ENCODE measurements at regions not wholly inside any gene's neighbourhood (a gene's known extent, or its start where the extent isn't known, plus 50 kb on each side); places are given as distances from the start of the nearest gene placed in this dataset.

DNA sequence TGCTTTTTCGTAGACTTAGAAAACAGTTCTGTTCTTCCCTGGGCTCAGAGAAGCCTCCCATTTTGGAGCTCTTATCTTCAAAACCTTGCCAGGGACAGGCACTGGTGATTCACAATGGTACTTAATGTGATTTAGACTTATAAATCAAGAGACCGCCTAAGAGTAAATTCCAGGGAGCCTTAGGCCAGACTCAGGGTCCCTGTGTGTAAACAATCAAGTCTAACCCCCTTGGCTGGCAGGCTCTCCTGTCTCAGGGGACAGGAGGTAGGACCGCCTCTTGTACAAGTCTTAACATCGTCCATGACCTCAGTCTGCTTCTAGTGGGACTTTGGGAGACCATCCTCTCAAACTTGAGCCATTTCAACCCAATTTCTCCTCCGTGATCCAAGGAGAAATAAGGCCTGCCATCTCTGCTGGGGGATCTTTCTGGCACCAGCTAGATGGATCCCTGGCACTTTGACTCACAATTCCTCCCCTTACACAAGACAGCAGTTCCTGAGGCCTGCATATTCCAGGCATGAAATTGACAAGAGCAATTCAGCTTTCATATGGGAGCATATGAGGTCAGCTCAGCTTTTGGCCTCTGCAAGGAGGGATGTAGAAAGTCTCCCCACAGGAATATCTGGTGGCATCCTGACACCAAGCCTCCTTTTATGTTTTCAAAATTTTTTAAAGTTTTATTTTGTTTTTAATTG is 487.0 kb downstream of the TNS1 start:
- no peak for DNase-seq

DNA sequence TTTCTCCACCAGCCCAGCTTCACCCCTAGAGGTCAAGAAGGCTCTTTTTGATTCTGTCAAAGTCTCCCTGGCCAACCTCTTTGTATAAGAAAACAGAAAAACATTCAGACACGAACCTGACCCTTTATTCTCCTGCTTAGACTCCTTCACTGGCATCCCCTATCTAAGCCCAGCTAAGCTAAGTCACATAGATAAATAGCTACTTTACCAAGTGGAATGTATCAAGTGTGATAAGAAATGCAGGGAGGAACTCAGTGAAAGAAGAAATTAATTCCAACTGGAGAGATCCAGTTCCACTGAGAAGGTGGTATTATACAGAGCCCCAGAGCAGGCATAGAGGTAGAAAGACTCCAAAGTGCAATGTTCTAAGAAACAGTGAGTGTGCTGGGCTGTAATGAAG is 489.5 kb downstream of the TNS1 start:
- DNase-seq, result no peak

DNA sequence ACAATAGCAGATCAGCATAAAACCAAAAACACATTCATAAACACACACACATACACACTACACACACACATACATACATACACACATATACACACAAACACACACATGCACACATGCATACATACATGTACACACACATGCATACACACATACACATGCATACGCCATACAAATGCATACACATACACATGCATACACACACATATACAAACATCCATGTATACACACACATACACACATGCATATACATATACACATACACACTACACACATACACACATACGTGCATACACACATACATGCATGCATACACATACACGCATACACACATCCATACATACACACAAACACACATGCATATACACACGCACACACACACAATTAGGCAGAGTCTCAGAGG is 490.1 kb downstream of the TNS1 start:
- no peak for DNase-seq

DNA sequence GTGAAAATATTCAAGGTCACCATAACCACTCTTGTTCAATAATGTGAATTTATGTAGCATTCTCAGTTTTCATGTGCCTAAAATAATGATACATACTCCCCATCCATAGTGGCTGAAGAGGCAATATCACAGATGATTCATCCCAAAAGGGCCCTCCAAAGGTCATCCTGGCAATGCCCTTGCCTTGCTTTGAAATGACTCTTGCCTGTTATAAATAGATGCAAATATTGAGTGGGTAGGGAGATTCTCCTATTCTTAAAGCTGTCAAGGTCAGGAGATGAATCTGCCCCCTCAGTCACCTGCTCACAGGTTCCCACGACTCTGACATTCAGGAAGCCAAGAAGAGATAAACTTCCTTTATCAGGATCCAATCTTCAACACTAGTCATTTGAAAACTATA is 490.5 kb downstream of the TNS1 start:
- DNase-seq, result no peak

DNA sequence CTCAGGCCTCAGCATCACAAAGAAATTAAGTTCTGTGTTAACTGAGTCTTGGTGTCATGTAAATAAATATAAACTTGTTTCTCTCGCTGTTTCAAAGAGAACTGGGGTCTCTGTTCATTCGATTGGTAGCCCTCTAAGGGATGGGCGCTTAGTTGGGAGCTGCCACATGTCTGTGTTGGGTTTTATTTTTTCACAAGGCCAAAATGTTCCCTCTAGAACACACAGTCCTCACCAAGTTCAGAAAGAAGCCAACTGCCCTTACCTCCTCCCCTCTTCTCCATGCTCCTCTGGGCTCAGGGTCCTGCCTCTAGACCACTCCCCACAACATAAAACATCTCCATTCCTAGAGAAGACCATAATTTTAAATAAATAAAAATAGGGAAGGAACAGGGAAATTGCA is 490.9 kb downstream of the TNS1 start:
- no peak for DNase-seq

DNA sequence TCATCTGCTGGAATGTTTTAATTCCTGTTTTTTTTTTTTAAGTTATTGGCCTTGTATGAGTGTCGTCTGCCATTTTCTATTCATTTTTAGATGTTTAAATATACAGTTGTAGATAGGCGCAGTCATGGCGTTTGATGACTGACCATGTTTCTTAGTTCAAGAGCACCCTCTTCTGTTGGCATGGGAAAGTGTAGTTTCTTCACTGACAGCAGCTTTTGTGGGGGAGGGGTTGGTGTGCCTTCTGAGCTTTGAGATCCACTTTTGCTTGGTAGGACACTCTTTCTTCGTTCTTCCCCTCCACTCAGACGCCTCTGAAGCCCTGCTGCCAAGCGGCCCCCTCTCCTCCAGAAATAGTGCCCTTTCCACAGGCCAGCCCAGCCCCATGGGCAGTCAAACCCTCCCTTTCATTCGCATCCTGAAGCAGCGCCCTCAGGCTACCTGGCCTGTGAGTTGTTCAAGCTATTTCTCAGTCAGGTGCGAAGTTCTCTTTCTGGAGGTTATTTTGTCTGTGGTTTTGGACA is 492.0 kb downstream of the TNS1 start:
- DNase-seq, result peak; percentile 83

DNA sequence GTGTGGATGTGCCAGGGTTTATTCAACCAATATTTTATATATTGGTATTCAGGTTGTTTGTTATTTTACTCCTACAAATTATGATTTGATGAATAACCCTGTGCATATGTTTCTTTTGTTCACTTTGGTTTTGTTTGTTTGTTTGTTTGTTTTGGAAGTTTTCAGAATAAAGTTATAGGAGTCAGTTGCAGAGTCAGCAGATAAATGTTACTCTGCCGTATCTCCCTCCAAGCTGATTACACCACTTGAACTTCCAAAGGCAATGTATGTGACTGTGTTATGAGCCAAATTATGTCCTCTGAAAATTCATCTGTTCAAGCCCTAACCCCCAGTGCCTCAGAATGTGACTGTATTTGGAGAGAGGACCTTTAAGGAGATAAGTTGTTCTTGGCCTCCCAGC is 497.5 kb downstream of the TNS1 start:
- DNase-seq, result no peak

DNA sequence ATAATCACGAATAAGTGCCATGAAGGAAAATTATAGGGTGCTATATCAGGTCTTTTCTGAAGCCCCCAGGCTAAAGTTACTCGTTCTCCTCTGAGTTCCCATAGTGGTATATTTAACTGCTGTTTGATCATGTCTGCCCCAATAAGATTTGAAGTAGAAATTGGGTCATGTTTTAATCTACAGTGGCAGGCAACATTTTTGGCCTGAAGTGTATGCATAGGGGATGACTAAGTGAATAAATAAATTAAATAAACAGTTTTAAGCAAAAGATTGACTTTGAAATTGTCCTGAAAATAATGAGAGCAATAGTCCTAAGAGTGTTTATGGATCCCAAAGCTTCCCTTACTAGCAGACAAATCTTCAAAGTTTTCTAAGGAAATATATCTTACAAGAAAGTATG is 500.9 kb downstream of the TNS1 start:
- DNase-seq, result no peak

DNA sequence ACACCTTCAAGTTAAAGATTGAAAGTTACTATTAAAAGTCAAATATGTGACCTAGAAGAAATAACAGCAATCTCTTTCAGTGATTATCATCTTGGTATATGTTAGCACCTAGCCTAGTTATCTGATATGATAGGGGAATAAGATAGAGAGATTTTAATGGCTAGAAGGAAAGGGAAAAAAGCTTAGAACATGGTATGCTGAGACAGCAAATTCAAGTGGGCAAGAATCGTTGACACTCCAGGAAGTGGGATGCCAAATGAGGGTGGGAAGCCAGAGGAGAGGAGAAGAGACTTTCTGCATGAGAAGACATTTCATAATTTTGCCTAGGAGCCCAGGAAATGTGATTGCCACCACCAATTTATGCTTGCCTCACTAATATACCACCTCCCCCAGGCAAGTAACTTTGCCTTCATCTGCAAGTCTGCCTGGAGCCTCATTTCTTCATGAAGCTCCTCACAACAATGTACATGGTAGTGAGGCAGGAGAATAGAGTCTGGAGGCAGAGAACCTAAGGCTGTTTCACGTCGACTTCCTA is 504.9 kb downstream of the TNS1 start:
- DNase-seq, result no peak

DNA sequence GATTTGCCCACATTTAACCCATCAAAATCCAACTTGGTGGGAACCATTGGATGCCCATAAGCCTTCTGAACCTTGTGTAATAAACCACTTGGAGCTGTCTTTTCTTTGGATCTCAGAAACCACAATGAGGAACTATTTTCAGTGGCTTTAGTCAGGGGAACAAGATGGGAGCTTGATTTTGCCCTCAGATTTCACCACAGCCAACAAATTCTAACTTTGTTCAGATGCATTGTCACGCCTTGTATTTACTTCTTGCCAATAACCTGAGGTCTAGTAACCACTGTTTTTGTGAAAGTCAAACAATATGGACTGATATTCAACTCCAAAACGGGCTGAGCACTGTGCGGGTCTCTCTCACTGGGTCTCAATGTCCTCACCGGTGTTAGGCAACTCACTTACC is 508.2 kb downstream of the TNS1 start:
- no peak for DNase-seq

DNA sequence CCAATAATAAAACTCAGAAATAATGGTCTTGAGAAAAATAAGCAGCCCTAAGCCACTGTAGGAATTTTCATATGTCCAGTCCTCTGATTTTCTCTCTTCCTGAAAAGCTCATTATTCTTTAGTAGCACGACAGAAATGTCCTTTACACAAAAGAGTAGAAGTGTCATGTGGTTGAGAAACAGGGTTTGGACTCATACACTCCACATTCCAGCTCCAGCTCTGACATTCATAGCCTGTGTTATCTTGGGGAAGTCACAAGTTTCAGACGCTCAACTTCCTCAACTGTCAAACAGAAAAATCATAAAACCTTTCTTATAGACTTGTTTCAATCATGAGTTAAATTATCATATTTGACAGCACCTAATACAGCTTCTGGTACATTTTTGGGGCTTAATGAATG is 511.5 kb downstream of the TNS1 start:
- DNase-seq, result no peak

DNA sequence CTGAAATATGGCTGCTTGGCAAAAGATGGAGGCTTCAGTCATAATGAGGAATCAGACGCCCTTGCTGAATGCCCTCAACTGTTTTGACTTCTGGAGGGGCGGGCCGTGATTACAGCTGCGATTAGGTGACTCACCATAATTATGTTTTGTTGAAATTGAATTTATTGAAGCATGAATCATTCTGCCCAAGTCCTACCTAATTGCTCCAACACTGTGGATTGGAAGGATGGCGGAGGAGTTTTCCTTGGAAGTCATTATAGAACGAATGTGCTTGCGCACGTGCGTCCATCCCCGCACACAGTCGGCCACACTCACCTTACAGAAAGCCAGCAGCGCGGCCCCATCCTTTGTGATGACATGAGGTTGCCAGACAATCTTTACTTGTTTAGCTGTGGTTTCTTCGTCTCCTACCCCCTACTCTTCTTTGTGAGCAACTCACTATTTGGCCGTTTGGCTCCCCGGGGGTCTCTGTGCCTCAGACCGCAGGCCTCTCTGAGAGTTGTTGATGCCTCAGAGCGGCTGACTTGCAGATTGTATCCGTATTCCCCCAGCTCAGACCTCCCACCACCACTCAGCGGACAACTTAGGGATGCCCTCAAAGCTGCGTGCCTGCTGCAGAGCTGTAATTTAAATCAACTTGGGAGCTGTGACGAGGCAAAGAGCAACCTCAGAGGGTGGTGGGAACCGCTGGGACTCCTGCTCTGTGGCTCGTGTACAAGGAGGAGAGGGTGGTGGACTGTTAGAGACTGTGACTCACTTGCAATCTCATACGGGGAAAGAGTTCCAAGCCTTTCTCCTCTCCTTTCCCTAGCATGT is 513.4 kb downstream of the TNS1 start:
- no peak for DNase-seq

DNA sequence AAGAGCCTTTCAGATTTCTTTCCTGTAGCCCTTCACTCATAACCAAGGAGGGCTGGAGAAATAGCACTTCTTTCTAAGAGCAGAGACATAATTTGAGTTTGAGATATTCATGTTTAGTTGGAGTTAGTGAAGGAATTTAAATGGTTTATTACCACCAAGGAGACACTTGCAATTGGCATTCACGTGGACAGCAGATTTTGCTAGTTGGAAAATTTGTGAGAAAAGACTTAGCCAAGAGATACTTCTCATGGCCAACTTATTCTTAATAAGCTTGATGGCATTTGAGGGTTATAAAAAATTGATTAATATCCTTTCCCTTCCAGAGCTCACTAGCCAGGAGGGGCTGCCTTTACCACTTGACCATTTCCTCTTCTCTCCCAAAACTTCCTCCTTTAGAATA is 518.7 kb downstream of the TNS1 start:
- no peak for DNase-seq

DNA sequence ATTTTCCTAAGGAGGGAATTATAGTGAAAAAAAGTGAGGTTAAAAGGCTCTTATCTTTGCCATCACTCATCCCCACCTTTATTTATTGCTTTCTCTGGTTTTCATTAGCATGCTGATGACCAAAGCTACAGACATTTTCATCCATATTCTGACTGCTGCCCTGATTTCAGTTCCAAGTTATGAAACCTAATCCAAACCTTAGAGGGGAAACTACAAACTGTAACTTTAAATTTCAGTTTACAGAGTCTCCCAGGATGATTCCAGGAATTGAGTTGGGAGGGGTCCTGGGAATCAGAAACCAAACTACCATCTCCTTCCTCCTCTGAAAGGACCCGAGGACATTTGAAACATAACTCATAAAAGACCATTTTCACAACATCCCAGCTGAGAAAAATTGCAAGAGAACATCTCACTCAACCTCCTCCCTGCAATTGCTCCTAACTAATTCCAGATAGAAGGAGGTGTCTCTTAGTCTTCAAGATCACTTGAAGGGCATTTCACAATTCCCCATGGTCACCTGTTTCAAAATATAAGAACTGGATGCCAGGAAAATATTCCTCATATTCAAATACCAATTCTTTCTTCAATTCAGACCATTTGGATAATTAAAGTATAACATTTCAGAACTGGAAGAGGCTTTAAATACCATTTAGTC is 520.6 kb downstream of the TNS1 start:
- DNase-seq, result no peak

DNA sequence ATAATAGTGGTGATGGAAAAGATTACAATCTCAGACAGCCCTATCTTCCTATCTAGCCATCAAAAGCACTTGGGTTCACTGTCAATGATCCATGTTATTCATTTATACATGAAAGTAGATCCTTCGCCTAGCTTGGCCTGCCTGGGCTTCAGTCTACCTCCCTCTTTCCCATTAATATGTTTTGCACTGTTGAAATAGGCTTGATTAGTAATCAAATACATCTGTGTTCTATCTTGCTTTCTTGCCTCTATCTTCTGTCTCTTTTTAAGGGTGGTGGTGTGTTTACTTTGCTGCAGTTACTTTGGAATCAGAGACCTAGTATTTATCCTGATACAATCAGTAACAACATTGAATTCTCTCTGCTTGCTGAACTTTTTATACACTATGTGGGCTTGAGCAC is 521.2 kb downstream of the TNS1 start:
- DNase-seq, result no peak

DNA sequence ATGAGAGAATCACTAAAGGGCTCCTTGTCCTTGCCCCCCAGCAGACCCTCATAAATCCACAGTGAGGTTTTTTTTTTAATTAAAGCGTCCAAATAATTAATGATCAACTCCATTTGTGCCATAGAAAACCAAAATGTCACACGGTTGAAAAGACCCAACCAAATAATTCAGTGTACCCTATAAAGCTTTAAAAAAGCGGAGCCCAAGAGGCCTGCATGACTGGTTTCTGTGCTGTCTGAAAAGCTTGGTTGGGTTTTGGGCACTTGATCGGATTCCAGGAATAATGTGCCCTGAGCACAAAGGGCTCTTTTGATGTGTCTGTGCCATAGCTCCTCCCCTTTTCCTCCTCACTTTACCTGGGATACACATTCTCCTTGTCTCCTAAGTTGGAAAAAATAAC is 523.2 kb downstream of the TNS1 start:
- no peak for DNase-seq

DNA sequence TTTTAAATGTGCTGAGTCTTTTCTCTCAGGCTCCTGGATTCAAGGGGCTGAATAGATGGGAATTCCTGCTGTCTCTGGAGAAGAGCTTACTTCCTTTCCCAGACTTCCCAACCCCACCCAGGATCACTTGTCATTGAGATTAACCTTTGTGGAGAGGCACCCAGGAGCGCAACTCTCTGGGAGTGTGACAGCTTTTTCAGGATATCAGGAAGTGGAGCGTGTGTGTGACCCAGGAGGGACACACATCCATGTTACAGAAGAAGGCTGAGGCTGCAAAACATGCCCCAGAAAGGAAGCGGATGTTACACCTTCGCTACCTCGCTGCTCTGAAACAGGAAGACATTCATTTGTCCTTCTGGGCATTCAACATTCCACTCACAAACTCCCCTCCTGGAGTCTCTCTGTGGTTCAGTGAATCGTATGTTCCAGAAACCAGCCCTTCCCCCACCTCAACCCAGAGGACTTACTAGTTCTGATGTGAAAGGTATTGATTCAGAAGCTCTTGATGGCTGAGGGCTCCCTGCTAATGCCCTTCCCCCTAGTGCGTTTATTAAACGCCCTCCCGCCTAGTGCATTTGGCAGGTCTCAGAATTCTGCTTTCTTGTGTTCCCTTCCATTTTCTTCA is 523.9 kb downstream of the TNS1 start:
- no peak for DNase-seq

DNA sequence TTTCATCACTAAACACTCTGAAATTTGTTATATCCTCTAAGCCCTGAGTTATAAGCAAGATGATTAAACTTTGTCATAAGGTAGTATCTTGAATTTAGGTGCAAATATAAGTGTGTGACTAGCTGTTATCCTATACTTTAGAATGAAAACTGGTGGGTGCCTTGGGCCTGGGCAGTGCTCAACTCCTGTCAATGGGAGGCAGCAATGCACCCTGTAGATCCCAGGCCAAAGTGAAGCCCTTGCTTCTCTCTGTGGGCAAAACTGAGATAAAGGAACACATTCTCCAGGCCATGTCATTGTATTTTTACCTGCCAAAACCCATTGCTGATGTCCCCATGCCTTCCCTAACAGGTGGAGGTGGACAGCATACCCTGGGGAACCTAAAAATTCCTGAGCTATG is 525.2 kb downstream of the TNS1 start:
- no peak for DNase-seq

DNA sequence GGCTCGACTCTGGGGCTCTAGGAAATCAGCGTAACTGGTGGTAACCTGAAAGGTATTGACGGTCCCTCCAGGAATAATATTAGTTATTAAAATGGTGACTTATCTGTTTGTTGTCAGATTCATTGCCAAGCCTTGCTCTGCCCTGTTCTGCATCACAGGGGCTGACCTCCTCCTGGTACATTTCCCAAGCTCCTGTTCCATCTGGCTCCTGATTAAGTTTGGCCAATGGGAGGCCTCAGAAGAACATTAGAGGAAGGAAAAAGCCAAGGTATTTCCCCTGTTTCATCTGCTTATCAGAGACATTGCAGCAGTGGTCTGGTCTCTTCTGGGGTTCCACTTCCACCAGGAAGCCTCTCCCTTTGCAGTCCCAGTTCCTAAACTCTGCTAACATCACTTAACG is 527.0 kb downstream of the TNS1 start:
- no peak for DNase-seq

DNA sequence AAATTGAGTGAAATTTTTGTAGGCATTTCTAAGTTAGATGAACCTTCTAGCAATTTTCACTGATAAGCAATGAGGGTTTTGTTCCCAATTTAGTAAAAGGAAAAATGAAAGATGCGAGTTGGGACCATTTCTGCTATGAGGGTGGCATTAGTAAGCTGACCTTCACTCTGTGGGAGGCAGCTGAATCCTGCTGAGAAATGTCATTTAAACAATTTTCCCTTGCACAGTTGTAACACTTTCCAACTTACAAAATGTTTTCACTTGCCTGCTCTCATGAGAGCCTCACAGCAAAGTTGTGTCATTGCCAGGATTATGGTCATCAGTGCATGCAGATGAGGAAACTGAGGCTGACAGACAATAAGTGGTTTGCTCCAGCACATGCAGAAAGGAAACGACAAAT is 527.7 kb downstream of the TNS1 start:
- no peak for DNase-seq

DNA sequence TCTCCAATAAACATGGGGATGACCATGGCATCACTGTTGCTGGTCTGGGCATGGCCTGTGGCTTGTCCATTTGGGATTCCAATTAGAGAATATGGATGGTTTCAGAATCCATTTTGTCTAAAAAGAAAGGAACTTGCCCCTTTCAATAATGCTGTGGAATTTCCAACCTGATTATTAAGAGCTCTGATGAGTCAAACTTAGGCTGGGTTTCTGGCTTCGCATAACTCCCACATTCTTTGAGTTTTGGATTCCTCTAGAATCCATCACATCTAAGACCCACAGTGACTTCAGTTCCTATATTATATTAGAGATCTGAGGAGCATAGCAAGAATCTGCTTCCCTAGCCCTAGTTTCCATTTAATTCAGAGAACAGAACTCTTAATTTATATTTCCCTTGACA is 531.5 kb downstream of the TNS1 start:
- DNase-seq, result no peak

DNA sequence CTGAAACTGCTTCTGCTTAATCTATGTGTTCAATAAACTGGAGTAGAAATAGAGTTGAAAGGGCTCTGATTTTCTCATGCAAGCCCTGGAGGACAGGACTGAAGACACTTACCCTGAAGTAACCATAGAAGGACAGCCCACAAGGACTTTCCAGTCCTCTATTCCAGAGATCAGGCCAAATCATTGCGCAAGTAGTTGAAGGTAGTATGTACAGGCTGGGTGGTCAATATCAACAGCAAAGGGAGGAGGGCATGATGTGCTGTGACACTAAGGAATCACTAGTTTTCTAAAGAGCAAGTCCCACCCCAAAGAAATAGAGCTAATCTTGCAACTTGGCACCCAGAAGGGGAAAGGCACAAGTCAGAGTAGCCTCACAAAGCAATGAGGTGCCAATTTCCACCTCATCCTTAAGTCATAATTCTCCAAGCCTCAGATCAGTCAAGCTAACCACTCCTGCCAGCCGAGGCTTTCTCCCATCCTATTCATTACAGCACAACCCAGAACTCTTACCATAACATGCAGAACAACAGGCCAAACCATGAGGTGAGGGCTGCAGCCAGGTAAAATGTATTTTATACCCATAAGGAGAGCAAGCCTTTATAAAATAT is 533.5 kb downstream of the TNS1 start:
- DNase-seq, result no peak
